GM21367 (cell line): ENCODE measurements at regions not wholly inside any gene's neighbourhood (a gene's known extent, or its start where the extent isn't known, plus 50 kb on each side); places are given as distances from the start of the nearest gene placed in this dataset.

Experiments used
- ATAC-seq: cut with Tn5 transposase; IDR thresholded peaks from one replicate; pipeline ENCODE4 v1.9.1; 2021; ENCODE audit not compliant: unreplicated experiment

- ATAC-seq = no peak
Measured at GRCh38 chr6:71512256-71512655, 223.6 kb downstream of the OGFRL1 start.

- no peak for ATAC-seq
Measured at GRCh38 chr6:71513036-71513435, 224.4 kb downstream of the OGFRL1 start.

- no peak for ATAC-seq
Measured at GRCh38 chr6:71523548-71523947, 234.9 kb downstream of the OGFRL1 start.

GRCh38 chr6:71524201-71524600 is 235.6 kb downstream of the OGFRL1 start:
- no peak for ATAC-seq

- no peak for ATAC-seq
Measured at GRCh38 chr6:71527886-71528285, 239.3 kb downstream of the OGFRL1 start.

- no peak for ATAC-seq
Measured at GRCh38 chr6:71529026-71529425, 240.4 kb downstream of the OGFRL1 start.

GRCh38 chr6:71529769-71530168 is 241.2 kb downstream of the OGFRL1 start:
- ATAC-seq = no peak

- ATAC-seq = no peak
Measured at GRCh38 chr6:71531006-71531405, 242.4 kb downstream of the OGFRL1 start.

- ATAC-seq = no peak
Measured at GRCh38 chr6:71531841-71532240, 243.2 kb downstream of the OGFRL1 start.

GRCh38 chr6:71533939-71534379 is 245.3 kb downstream of the OGFRL1 start:
- ATAC-seq = no peak

- ATAC-seq = no peak
Measured at GRCh38 chr6:71534921-71535320, 246.3 kb downstream of the OGFRL1 start.

GRCh38 chr6:71537717-71538116 is 249.1 kb downstream of the OGFRL1 start:
- ATAC-seq = no peak

- ATAC-seq = no peak
Measured at GRCh38 chr6:71544028-71544427, 255.4 kb downstream of the OGFRL1 start.

- ATAC-seq = no peak
Measured at GRCh38 chr6:71544906-71545305, 256.3 kb downstream of the OGFRL1 start.

GRCh38 chr6:71545905-71546304 is 257.3 kb downstream of the OGFRL1 start:
- ATAC-seq = no peak

- no peak for ATAC-seq
Measured at GRCh38 chr6:71551798-71552197, 263.2 kb downstream of the OGFRL1 start.

- ATAC-seq = no peak
Measured at GRCh38 chr6:71556141-71556540, 267.5 kb downstream of the OGFRL1 start.

- no peak for ATAC-seq
Measured at GRCh38 chr6:71558974-71559373, 270.4 kb downstream of the OGFRL1 start.

GRCh38 chr6:71567562-71567961 is 279.0 kb downstream of the OGFRL1 start:
- ATAC-seq = no peak

GRCh38 chr6:71577766-71578165 is 289.2 kb downstream of the OGFRL1 start:
- no peak for ATAC-seq

GRCh38 chr6:71579902-71580301 is 291.3 kb downstream of the OGFRL1 start:
- no peak for ATAC-seq

- ATAC-seq = no peak
Measured at GRCh38 chr6:71582820-71583219, 294.2 kb downstream of the OGFRL1 start.

GRCh38 chr6:71584712-71585436 is 296.3 kb downstream of the OGFRL1 start:
- no peak for ATAC-seq
